ENCODE measurements at regions not wholly inside any gene's neighbourhood (a gene's known extent, or its start where the extent isn't known, plus 50 kb on each side); places are given as distances from the start of the nearest gene placed in this dataset.

- no peak for TF ChIP-seq CHD7 (IDR thresholded peaks at IDR 0.05; ENCODE audit: insufficient replicate concordance, low read length)
- no peak for TF ChIP-seq ASH2L (IDR thresholded peaks at IDR 0.05; ENCODE audit: low read length)
- no peak for TF ChIP-seq BACH1 (IDR thresholded peaks at IDR 0.05; ENCODE audit: low read length)
- TF ChIP-seq TAF7 (optimal IDR thresholded peaks at IDR 0.05; ENCODE audit: borderline replicate concordance, low read depth, low read length), result no peak
- no peak for TF ChIP-seq GTF2F1 (IDR thresholded peaks at IDR 0.05; ENCODE audit: borderline replicate concordance, low read depth, low read length)
- no peak for TF ChIP-seq BRCA1 (IDR thresholded peaks at IDR 0.05; ENCODE audit: low read depth, low read length)
- TF ChIP-seq RNF2 (IDR thresholded peaks at IDR 0.05; ENCODE audit: borderline replicate concordance, low read depth, low read length, missing control alignments, poor library complexity, severe bottlenecking), result no peak
- no peak for TF ChIP-seq HDAC6 (IDR thresholded peaks at IDR 0.05; ENCODE audit: low read depth, low read length)
- no peak for TF ChIP-seq SUZ12 (IDR thresholded peaks at IDR 0.05; ENCODE audit: low read length)
- no peak for TF ChIP-seq RAD21 (IDR thresholded peaks at IDR 0.05 in 1 of 2, conservative IDR thresholded peaks at IDR 0.05 in 1 of 2; ENCODE audit: low read depth in 2 of 2, low read length in 2 of 2)
Observed at GRCh38 chr6:92690997-92691599, 728.3 kb downstream of the EPHA7 start (continued).

All from H1 (cell line).